Activated B cell treated with CpG ODN at 0.5 μM for 24 hours (primary cell): ENCODE measurements at regions not wholly inside any gene's neighbourhood (a gene's known extent, or its start where the extent isn't known, plus 50 kb on each side); places are given as distances from the start of the nearest gene placed in this dataset.

Experiments
- ATAC-seq: fragments of 200-7000 bp; cut with Tn5 transposase; one replicate; pipeline ENCODE4 v1.10.0; 2021; ENCODE audit warnings: low read depth, mild to moderate bottlenecking, moderate library complexity
- CTCF ChIA-PET: fragments of 350-600 bp; sonication (Branson Sonifier 250); formaldehyde crosslinking; loops from one replicate; lab custom pipeline; 2021; ENCODE audit warnings: antibody characterized with exemption; lab: Charles Lee
- POLR2A ChIA-PET: fragments of 350-600 bp; sonication (Branson Sonifier 250); formaldehyde crosslinking; loops from one replicate; lab custom pipeline; 2021; ENCODE audit warnings: antibody characterized with exemption; lab: Charles Lee
- DNase-seq: peaks from one replicate; pipeline ENCODE4 v3.0.0; 2022
- H3K27ac Mint-ChIP-seq: one replicate; pipeline ENCODE4 v1.8.0; 2020; ENCODE audit warnings: mixed read lengths
- H3K27me3 Mint-ChIP-seq: one replicate; pipeline ENCODE4 v1.8.0; 2021; ENCODE audit warnings: mixed read lengths
- H3K36me3 Mint-ChIP-seq: one replicate; pipeline ENCODE4 v1.8.0; 2021; ENCODE audit warnings: low read depth, mixed read lengths
- H3K4me1 Mint-ChIP-seq: one replicate; pipeline ENCODE4 v1.8.0; 2021; ENCODE audit warnings: mixed read lengths
- H3K4me3 Mint-ChIP-seq: one replicate; pipeline ENCODE4 v1.8.0; 2020; ENCODE audit warnings: mild to moderate bottlenecking, mixed read lengths
- H3K9me3 Mint-ChIP-seq: one replicate; pipeline ENCODE4 v1.8.0; 2020; ENCODE audit warnings: mixed read lengths
- intact Hi-C: fragments of 100-400 bp; cut with micrococcal nuclease; formaldehyde crosslinking; loops from one replicate; pipeline ENCODE4 v1.15.1; 2024
- TF ChIP-seq, protein P1 (sequence below): fragments of 200-600 bp; IDR thresholded peaks from one replicate; pipeline ENCODE4 v1.8.0; 2022; ENCODE audit warnings: antibody characterized with exemption, mild to moderate bottlenecking

DNA sequence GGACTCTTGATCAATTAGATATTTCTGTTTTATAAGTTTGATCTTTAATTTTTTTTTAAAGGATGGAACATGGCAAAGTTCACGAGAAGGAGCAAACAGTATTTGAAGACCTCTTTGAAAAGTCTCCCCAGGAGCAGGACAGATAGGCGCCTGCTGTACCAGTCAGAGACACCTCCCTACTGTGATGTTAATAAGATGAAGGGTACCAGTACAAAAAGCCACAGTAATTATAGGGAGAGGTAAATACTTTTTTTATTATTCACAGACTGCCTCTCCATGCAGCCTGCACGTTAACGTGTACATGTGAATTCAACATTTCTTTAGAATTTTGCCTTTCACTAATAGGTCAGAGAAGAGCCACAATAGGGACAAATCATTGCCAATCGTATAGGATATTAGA is 146.5 kb upstream of the CDH6 start:
- Mint-ChIP-seq H3K27me3 (no peaks in the 10 kb centered on the region), H3K4me1 (no peaks in the 10 kb centered on the region), H3K36me3 (no peaks in the 10 kb centered on the region), H3K27ac (no peak overlapping the region), H3K9me3 (peaks cover 10% of the 10 kb centered on the region), H3K4me3 (no peak overlapping the region)
- no peak for DNase-seq
- ChIA-PET POLR2A (no interaction called here), CTCF (no interaction called here)
- intact Hi-C loops: no loop called here
- TF ChIP-seq, protein P1, sequence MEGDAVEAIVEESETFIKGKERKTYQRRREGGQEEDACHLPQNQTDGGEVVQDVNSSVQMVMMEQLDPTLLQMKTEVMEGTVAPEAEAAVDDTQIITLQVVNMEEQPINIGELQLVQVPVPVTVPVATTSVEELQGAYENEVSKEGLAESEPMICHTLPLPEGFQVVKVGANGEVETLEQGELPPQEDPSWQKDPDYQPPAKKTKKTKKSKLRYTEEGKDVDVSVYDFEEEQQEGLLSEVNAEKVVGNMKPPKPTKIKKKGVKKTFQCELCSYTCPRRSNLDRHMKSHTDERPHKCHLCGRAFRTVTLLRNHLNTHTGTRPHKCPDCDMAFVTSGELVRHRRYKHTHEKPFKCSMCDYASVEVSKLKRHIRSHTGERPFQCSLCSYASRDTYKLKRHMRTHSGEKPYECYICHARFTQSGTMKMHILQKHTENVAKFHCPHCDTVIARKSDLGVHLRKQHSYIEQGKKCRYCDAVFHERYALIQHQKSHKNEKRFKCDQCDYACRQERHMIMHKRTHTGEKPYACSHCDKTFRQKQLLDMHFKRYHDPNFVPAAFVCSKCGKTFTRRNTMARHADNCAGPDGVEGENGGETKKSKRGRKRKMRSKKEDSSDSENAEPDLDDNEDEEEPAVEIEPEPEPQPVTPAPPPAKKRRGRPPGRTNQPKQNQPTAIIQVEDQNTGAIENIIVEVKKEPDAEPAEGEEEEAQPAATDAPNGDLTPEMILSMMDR: no peak
- no peak for ATAC-seq

DNA sequence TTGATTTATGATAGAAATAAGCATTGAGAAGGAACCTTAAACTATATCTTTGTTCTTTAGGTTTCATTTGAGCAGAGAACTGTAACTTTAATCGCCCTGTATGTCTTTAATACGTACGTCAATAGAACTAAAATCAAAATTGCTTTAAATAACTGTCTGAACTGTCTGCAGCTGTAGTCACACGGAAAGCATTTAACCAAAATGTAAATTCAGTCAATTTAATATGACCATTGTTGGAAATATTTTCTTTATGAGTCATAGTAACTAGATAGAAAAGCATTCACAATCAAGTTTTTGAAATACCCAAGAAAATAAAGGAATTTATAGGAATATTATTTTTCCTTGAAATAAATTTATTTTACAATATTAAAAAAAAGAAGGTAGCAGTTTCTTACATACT is 157.1 kb upstream of the CDH6 start:
- TF ChIP-seq, protein P1: no peak

DNA sequence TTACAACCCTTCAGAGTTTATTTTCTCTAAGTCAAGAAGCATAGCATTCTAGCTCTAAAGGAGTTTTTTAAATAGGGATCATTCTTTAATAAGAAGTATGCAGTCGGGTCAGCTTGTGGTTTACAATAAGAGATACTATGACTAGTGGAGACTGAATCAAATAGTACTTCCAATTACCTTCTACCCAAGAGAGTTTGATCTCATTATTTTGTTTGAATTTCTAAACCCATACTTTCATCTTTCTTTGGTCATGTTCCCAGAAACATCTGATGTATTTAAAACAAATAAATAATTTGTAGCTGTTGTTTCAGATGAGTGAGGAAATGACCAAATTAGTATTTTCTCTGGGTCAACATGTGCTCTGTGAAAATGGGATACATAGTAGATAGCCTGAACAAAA is 160.2 kb upstream of the CDH6 start:
- no peaks in the 10 kb centered on the region for H3K36me3 Mint-ChIP-seq
- no peak overlapping the region for H3K27ac Mint-ChIP-seq
- TF ChIP-seq, protein P1: no peak
- ChIA-PET POLR2A (no interaction called here), CTCF (no interaction called here)
- intact Hi-C loops: no loop called here
- H3K4me1 Mint-ChIP-seq: no peaks in the 10 kb centered on the region
- H3K4me3 Mint-ChIP-seq: no peak overlapping the region
- no peak for DNase-seq
- peaks cover 19% of the 10 kb centered on the region for H3K9me3 Mint-ChIP-seq
- no peak for ATAC-seq
- no peaks in the 10 kb centered on the region for H3K27me3 Mint-ChIP-seq

More for the DNA sequence above, 157.1 kb upstream of the CDH6 start:
- POLR2A ChIA-PET: no interaction called here
- ATAC-seq: no peak
- CTCF ChIA-PET: no interaction called here
- no peak for DNase-seq
- intact Hi-C loops: no loop called here
- Mint-ChIP-seq H3K4me3 (no peak overlapping the region), H3K27ac (no peak overlapping the region), H3K9me3 (peaks cover 15% of the 10 kb centered on the region), H3K4me1 (no peaks in the 10 kb centered on the region), H3K27me3 (no peaks in the 10 kb centered on the region), H3K36me3 (no peaks in the 10 kb centered on the region)

DNA sequence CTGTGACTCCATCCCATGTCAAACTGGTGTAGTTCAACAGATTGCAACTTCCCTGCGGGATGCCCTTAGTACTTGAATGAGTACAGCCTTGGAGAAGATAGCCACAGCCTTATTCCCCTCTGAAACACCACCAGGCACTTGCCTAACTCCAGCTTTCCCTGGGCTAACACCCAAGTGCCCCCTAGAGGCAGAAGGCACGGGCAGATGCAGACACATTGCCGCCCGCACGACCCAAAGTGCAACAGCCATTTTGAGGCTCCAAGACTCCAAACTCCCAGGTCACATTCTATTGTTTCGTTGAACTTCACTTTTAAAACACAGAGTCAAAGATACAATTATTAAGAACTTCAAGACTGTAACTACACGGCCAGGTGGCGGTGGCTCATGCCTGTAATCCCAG is 163.6 kb upstream of the CDH6 start:
- TF ChIP-seq, protein P1: no peak
- Mint-ChIP-seq H3K27me3 (no peaks in the 10 kb centered on the region), H3K27ac (no peak overlapping the region), H3K4me3 (no peak overlapping the region), H3K36me3 (no peaks in the 10 kb centered on the region), H3K4me1 (no peaks in the 10 kb centered on the region), H3K9me3 (peaks cover 9% of the 10 kb centered on the region)
- CTCF ChIA-PET: no interaction called here
- DNase-seq (no peak), ATAC-seq (no peak)
- intact Hi-C loops: no loop called here
- POLR2A ChIA-PET: no interaction called here

DNA sequence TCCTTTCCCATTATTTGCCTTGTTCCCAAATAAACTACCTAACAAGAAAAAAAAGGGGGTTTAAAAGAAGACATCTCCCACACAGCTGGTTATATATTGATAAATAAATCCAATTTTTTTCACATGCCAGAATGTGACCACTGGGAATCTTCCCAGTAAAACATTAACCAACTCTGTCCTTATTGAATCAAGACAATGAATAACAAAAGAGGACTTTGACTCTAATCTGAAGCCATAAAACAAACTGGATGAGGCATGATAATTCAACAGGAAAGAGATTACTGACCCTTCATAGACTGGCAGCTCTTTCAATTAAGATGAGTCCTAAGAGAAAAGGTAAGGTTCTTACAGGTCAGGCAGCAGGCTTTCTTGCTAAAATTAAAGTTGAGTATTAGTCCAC is 165.8 kb upstream of the CDH6 start:
- Mint-ChIP-seq H3K4me1 (no peaks in the 10 kb centered on the region), H3K36me3 (no peaks in the 10 kb centered on the region), H3K9me3 (peaks cover 7% of the 10 kb centered on the region), H3K27ac (no peak overlapping the region), H3K27me3 (no peaks in the 10 kb centered on the region), H3K4me3 (no peak overlapping the region)
- ChIA-PET CTCF (no interaction called here), POLR2A (no interaction called here)
- no peak for DNase-seq
- no peak for ATAC-seq
- TF ChIP-seq, protein P1: no peak
- intact Hi-C loops: no loop called here
